GM23338 (cell line): ENCODE measurements at regions not wholly inside any gene's neighbourhood (a gene's known extent, or its start where the extent isn't known, plus 50 kb on each side); places are given as distances from the start of the nearest gene placed in this dataset.

ENCODE experiments used
- ATAC-seq: fragments of 200-7000 bp; cut with Tn5 transposase; 3 replicates; pipeline ENCODE4 v1.9.1; 2020
- DNase-seq: peaks from one replicate; pipeline ENCODE4 v3.0.0-alpha.2; 2015; ENCODE audit warnings: low spot score
- H2AFZ ChIP-seq: fragments of 200-600 bp; sonication (generic); 2 replicates; pipeline ENCODE4 v1.8.0; 2016; ENCODE audit warnings: antibody characterized with exemption, mild to moderate bottlenecking, moderate library complexity
- H3F3A ChIP-seq: fragments of 200-600 bp; sonication (generic); replicated peaks from 2 replicates; pipeline ENCODE4 v1.8.0; 2017; ENCODE audit warnings: antibody characterized with exemption, mixed run types, low read depth
- H3K27ac ChIP-seq: fragments of 200-600 bp; sonication (generic); 2 replicates; pipeline ENCODE4 v1.6.1; 2016; ENCODE audit warnings: low read depth
- H3K27me3 ChIP-seq: fragments of 200-600 bp; sonication (generic); 2 replicates; pipeline ENCODE4 v1.8.0; 2016; ENCODE audit warnings: mild to moderate bottlenecking, mixed run types, moderate library complexity; ENCODE audit not compliant: insufficient read depth
- H3K36me3 ChIP-seq: fragments of 200-600 bp; sonication (generic); 2 replicates; pipeline ENCODE4 v1.8.0; 2016; ENCODE audit warnings: mild to moderate bottlenecking; ENCODE audit not compliant: insufficient read depth
- H3K4me1 ChIP-seq: fragments of 200-600 bp; sonication (generic); 2 replicates; pipeline ENCODE4 v1.8.0; 2016; ENCODE audit warnings: mild to moderate bottlenecking, moderate library complexity; ENCODE audit not compliant: insufficient read depth
- H3K4me2 ChIP-seq: fragments of 200-600 bp; sonication (generic); 2 replicates; pipeline ENCODE4 v1.7.1; 2017; ENCODE audit warnings: mixed run types
- H3K4me3 ChIP-seq: fragments of 200-600 bp; sonication (generic); 2 replicates; pipeline ENCODE4 v1.6.1; 2016; ENCODE audit warnings: mixed run types
- H3K79me2 ChIP-seq: fragments of 200-600 bp; sonication (generic); replicated peaks from 2 replicates; pipeline ENCODE4 v1.8.0; 2017; ENCODE audit warnings: mild to moderate bottlenecking; ENCODE audit not compliant: insufficient read depth
- H3K9me2 ChIP-seq: fragments of 200-600 bp; sonication (generic); 2 replicates; pipeline ENCODE4 v1.8.0; 2017; ENCODE audit not compliant: insufficient read depth
- H4K20me1 ChIP-seq: fragments of 200-600 bp; sonication (generic); replicated peaks from 2 replicates; pipeline ENCODE4 v1.8.0; 2017; ENCODE audit warnings: mild to moderate bottlenecking; ENCODE audit not compliant: insufficient read depth
- H3K27ac Mint-ChIP-seq: 2 replicates; pipeline ENCODE4 v1.8.0; 2020; ENCODE audit warnings: inconsistent platforms, mild to moderate bottlenecking, moderate library complexity, mixed read lengths
- H3K27me3 Mint-ChIP-seq: 3 replicates; pipeline ENCODE4 v1.8.0; 2022; ENCODE audit warnings: low read depth, mild to moderate bottlenecking, moderate library complexity, mixed read lengths, inconsistent platforms; ENCODE audit not compliant: insufficient read depth, poor library complexity
- H3K36me3 Mint-ChIP-seq: 3 replicates; pipeline ENCODE4 v1.8.0; 2021; ENCODE audit warnings: low read depth, mild to moderate bottlenecking, inconsistent platforms, moderate library complexity, mixed read lengths
- H3K4me1 Mint-ChIP-seq: 3 replicates; pipeline ENCODE4 v1.8.0; 2020; ENCODE audit warnings: mild to moderate bottlenecking, inconsistent platforms, mixed read lengths
- H3K4me3 Mint-ChIP-seq: 3 replicates; pipeline ENCODE4 v1.8.0; 2021; ENCODE audit warnings: moderate library complexity, mild to moderate bottlenecking, inconsistent platforms, mixed read lengths
- H3K9me3 Mint-ChIP-seq: 3 replicates; pipeline ENCODE4 v1.8.0; 2020; ENCODE audit warnings: moderate library complexity, mild to moderate bottlenecking, inconsistent platforms, mixed read lengths
- ETS1 ChIP-seq: IDR thresholded peaks from 2 replicates; pipeline ENCODE4 v1.6.1; 2016; ENCODE audit warnings: antibody characterized with exemption
- EZH2 ChIP-seq: fragments of 200-600 bp; sonication (generic); IDR thresholded peaks from one replicate; pipeline ENCODE4 v1.8.0; 2017; ENCODE audit warnings: antibody characterized with exemption, mild to moderate bottlenecking, low read depth; ENCODE audit not compliant: unreplicated experiment
- EZH2phosphoT487 ChIP-seq: fragments of 200-600 bp; sonication (generic); IDR thresholded peaks from one replicate; pipeline ENCODE4 v1.8.1; 2018; ENCODE audit warnings: antibody characterized with exemption; ENCODE audit not compliant: unreplicated experiment
- NANOG ChIP-seq: IDR thresholded peaks from 2 replicates; pipeline ENCODE4 v1.6.1; 2016; ENCODE audit warnings: antibody characterized with exemption, borderline replicate concordance
- POLR2AphosphoS5 ChIP-seq: IDR thresholded peaks from 2 replicates; pipeline ENCODE4 v1.6.1; 2016; ENCODE audit warnings: antibody characterized with exemption, low read depth
- STAT1 ChIP-seq: IDR thresholded peaks from one replicate; pipeline ENCODE4 v1.6.1; 2016; ENCODE audit warnings: antibody characterized with exemption; ENCODE audit not compliant: unreplicated experiment
- ZNF114 ChIP-seq: fragments of 250-450 bp; sonication (Bioruptor Pico); IDR thresholded peaks from 2 replicates; pipeline ENCODE4 v1.5.0; 2020; ENCODE audit warnings: mild to moderate bottlenecking, moderate library complexity
- ZNF331 ChIP-seq: fragments of 250-450 bp; sonication (Bioruptor Pico); IDR thresholded peaks from 2 replicates; pipeline ENCODE4 v1.5.0; 2020; ENCODE audit warnings: low read depth, mild to moderate bottlenecking, moderate library complexity
- ZNF462 ChIP-seq: fragments of 250-450 bp; sonication (Bioruptor Pico); IDR thresholded peaks from 2 replicates; pipeline ENCODE4 v1.5.0; 2020; ENCODE audit warnings: mild to moderate bottlenecking, moderate library complexity
- TF ChIP-seq, protein P1 (sequence below): IDR thresholded peaks from one replicate; pipeline ENCODE4 v1.6.1; 2018; ENCODE audit warnings: antibody characterized with exemption; ENCODE audit not compliant: unreplicated experiment

DNA sequence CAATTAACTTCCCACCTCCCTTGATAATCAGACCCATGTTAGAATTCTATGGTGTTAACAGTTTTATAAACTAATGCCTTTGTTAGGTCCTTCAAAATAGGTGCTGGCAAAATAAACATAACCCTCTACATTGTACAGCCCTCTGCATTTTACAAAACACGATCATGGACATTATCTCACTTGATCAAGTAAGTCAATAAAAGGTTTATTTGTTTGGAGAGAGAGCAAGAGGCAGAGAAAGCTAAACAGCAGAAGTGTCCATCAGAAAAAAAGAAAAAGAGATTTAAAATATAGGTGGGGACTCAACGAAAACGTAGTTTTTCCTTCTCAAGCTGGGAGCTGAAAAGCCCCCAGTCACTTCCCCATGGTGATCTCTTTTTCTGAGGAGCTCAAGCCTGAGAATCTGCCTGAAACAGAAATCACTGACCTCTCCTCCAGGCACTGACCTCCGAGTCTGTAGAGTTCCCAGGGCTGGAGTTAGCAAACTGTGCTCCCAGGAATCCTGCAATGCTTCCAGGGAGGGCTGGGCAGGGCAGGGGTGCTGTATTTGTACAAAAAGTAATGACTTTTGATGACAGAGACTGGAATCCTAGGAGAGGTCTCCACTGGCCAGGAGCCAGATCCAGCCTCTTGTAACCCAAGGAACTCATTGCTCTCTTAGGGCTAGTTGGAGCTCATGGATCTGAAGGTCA lies 137.8 kb upstream of the KLHL29 start (continued):
- TF ChIP-seq ZNF462 (CRISPR knock-in tag) = no peak
- no peak for TF ChIP-seq ZNF331
- TF ChIP-seq STAT1 = no peak
- TF ChIP-seq NANOG = no peak
- TF ChIP-seq EZH2 = no peak
- TF ChIP-seq EZH2phosphoT487 = no peak
- no peak for TF ChIP-seq ZNF114 (CRISPR knock-in tag)
- TF ChIP-seq POLR2AphosphoS5 = no peak
- no peak for TF ChIP-seq ETS1

DNA sequence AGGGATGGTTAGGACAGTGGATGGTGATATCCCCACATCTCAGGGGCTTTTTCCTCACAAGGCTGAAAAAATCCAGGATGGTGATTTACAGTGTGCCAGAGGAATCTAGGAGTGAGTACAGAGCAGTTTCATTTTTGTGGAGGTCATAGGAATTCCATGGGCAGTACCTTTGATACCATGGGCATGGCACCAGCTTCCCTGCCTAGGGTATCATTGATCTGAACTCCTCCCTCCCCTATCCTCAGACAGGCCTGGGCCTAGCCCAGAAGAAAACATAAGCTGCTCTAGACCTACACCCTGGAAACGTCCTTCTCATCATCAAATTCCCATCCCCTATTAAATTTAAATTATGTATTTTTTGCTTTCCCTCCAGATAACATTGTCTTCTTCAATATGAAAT lies 136.3 kb upstream of the KLHL29 start:
- Mint-ChIP-seq H3K36me3 (no peaks in the 10 kb centered on the region), H3K4me1 (no peaks in the 10 kb centered on the region), H3K27me3 (no peaks in the 10 kb centered on the region), H3K27ac (no peak overlapping the region), H3K4me3 (no peak overlapping the region), H3K9me3 (no peaks in the 10 kb centered on the region)
- TF ChIP-seq, protein P1, sequence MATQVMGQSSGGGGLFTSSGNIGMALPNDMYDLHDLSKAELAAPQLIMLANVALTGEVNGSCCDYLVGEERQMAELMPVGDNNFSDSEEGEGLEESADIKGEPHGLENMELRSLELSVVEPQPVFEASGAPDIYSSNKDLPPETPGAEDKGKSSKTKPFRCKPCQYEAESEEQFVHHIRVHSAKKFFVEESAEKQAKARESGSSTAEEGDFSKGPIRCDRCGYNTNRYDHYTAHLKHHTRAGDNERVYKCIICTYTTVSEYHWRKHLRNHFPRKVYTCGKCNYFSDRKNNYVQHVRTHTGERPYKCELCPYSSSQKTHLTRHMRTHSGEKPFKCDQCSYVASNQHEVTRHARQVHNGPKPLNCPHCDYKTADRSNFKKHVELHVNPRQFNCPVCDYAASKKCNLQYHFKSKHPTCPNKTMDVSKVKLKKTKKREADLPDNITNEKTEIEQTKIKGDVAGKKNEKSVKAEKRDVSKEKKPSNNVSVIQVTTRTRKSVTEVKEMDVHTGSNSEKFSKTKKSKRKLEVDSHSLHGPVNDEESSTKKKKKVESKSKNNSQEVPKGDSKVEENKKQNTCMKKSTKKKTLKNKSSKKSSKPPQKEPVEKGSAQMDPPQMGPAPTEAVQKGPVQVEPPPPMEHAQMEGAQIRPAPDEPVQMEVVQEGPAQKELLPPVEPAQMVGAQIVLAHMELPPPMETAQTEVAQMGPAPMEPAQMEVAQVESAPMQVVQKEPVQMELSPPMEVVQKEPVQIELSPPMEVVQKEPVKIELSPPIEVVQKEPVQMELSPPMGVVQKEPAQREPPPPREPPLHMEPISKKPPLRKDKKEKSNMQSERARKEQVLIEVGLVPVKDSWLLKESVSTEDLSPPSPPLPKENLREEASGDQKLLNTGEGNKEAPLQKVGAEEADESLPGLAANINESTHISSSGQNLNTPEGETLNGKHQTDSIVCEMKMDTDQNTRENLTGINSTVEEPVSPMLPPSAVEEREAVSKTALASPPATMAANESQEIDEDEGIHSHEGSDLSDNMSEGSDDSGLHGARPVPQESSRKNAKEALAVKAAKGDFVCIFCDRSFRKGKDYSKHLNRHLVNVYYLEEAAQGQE = no peak
- no peak for TF ChIP-seq ZNF114 (CRISPR knock-in tag)
- Histone ChIP-seq H4K20me1 (no peaks in the 10 kb centered on the region), H3K4me1 (no peaks in the 10 kb centered on the region), H3K79me2 (no peaks in the 10 kb centered on the region), H3K4me3 (no peak overlapping the region), H3K27me3 (no peaks in the 10 kb centered on the region), H2AFZ (no peak overlapping the region), H3K36me3 (no peaks in the 10 kb centered on the region), H3K4me2 (no peak overlapping the region), H3K9me2 (peaks cover 6% of the 10 kb centered on the region; the same call in 1 of the 2 replicates), H3F3A (no peaks in the 10 kb centered on the region), H3K27ac (no peak overlapping the region)
- ATAC-seq (no peak), DNase-seq (no peak)
